ENCODE measurements at regions not wholly inside any gene's neighbourhood (a gene's known extent, or its start where the extent isn't known, plus 50 kb on each side); places are given as distances from the start of the nearest gene placed in this dataset.
"Not testable (repeated sequence)": the region's sequence is repeated elsewhere in the genome, so short reads cannot be mapped to it uniquely, and the experiment has no call there.

DNA sequence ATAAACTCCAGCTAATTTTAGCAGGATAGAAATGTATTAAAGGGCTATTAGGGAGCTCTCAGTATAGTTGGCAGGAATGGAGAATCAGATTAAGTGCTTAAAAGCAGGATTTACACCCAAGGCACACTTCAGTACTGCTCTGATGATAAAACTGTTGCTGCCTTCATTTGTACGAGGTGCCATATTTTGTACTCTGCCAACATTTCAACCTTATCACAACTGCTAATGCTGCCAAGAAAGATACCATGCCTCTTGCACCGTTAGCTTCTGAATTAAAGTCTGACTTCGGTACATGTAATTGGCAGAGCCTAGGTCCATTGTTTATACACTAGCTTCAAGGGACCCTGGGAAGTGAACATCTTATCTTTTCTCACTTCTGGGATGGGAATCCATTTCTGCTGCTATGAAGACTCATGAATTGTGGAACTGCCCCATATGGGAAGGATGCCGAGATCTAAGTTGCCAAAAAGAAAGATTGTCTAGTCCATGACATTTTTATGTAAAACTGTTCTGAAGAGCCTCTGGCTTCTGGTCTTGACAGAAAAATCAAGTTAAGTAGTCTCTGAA, 624.0 kb upstream of the IGFBP7 start:
- Histone ChIP-seq H3K4me3 (ENCODE audit: low read depth, low read length) (no peak overlapping the region), H3K27me3 (ENCODE audit: control insufficient read depth, insufficient read depth, low read length) (no peaks in the 10 kb centered on the region), H3K36me3 (ENCODE audit: control insufficient read depth, insufficient read depth, low read length) (no peaks in the 10 kb centered on the region), H3K9ac (ENCODE audit: low read depth, low read length) (no peak overlapping the region), H3K9me3 (ENCODE audit: control insufficient read depth, insufficient read depth, low read length) (no peaks in the 10 kb centered on the region), H3K4me1 (ENCODE audit: control insufficient read depth, insufficient read depth, low read length) (peaks cover 6% of the 10 kb centered on the region)

GRCh38 chr4:57729775-57730570, 619.8 kb upstream of the IGFBP7 start:
- H3K27me3 ChIP-seq (ENCODE audit: control insufficient read depth, insufficient read depth, low read length); H3K4me1 ChIP-seq (ENCODE audit: control insufficient read depth, insufficient read depth, low read length); H3K9ac ChIP-seq (ENCODE audit: low read depth, low read length); H3K36me3 ChIP-seq (ENCODE audit: control insufficient read depth, insufficient read depth, low read length); H3K4me3 ChIP-seq (ENCODE audit: low read depth, low read length); H3K9me3 ChIP-seq (ENCODE audit: control insufficient read depth, insufficient read depth, low read length): not testable (repeated sequence)

DNA sequence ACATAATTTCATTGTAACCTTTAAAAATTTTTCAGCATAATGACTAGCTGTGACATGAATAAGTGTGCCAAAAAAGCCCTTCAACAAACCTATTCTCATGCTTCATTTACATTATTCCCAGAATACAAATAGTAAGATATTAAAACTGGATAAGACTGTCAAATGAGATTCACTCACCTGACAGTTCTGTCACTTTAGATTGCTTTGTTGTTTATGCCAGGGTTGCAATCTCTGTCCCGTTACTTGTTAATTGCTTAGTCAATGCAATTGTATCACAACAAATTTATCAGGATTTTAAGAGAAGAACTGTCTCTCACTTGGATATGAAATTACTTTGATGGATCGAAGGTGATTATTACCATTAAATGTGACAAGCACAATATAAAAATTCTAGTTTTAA, 616.0 kb upstream of the IGFBP7 start:
- Histone ChIP-seq H3K4me1 (ENCODE audit: control insufficient read depth, insufficient read depth, low read length) (no peaks in the 10 kb centered on the region), H3K36me3 (ENCODE audit: control insufficient read depth, insufficient read depth, low read length) (no peaks in the 10 kb centered on the region), H3K27me3 (ENCODE audit: control insufficient read depth, insufficient read depth, low read length) (no peaks in the 10 kb centered on the region), H3K9me3 (ENCODE audit: control insufficient read depth, insufficient read depth, low read length) (no peaks in the 10 kb centered on the region), H3K4me3 (ENCODE audit: low read depth, low read length) (no peak overlapping the region), H3K9ac (ENCODE audit: low read depth, low read length) (no peak overlapping the region)

DNA sequence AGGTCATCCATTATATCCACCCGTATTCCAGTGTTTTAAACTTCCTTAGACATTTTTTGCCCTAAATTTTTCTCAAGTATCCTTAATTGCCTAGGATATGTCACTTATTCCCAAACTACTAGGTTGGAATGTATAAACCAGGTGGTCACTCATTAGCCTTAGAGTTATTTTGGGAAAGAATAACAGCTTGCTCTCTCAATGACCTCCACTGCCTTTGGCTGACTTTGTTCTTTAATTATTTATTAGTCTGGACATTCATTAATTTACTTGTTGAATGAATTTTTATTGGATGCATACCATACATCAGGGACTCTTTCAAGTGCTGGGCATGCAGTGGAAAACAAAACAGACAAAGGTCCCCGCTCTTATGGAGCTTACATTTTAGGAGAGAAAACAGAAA, 609.3 kb upstream of the IGFBP7 start:
- Histone ChIP-seq H3K4me1 (ENCODE audit: control insufficient read depth, insufficient read depth, low read length) (no peaks in the 10 kb centered on the region), H3K9ac (ENCODE audit: low read depth, low read length) (no peak overlapping the region), H3K4me3 (ENCODE audit: low read depth, low read length) (no peak overlapping the region), H3K9me3 (ENCODE audit: control insufficient read depth, insufficient read depth, low read length) (no peaks in the 10 kb centered on the region), H3K27me3 (ENCODE audit: control insufficient read depth, insufficient read depth, low read length) (no peaks in the 10 kb centered on the region), H3K36me3 (ENCODE audit: control insufficient read depth, insufficient read depth, low read length) (peaks cover 1% of the 10 kb centered on the region)

DNA sequence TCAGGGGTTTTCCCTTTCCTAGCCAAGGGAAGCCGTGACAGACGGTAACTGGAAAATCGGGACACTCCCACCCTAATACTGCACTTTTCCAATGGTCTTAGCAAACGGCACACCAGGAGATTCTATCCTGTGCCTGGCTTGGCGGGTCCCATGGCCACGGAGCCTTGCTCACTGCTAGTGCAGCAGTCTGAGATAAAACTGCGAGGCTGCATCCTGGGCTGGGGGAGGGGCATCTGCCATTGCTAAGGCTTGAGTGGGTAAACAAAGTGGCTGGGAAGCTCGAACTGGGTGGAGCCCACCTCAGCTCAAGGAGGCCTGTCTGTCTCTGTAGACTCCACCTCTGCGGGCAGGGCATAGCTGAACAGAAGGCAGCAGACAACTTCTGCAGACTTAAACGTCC, 604.1 kb upstream of the IGFBP7 start:
- H3K4me1 ChIP-seq (ENCODE audit: control insufficient read depth, insufficient read depth, low read length); H3K9ac ChIP-seq (ENCODE audit: low read depth, low read length); H3K9me3 ChIP-seq (ENCODE audit: control insufficient read depth, insufficient read depth, low read length); H3K4me3 ChIP-seq (ENCODE audit: low read depth, low read length); H3K27me3 ChIP-seq (ENCODE audit: control insufficient read depth, insufficient read depth, low read length); H3K36me3 ChIP-seq (ENCODE audit: control insufficient read depth, insufficient read depth, low read length): not testable (repeated sequence)

- Histone ChIP-seq H3K9ac (ENCODE audit: low read depth, low read length) (no peak overlapping the region), H3K36me3 (ENCODE audit: control insufficient read depth, insufficient read depth, low read length) (peaks cover 3% of the 10 kb centered on the region), H3K4me1 (ENCODE audit: control insufficient read depth, insufficient read depth, low read length) (no peaks in the 10 kb centered on the region), H3K9me3 (ENCODE audit: control insufficient read depth, insufficient read depth, low read length) (no peaks in the 10 kb centered on the region), H3K4me3 (ENCODE audit: low read depth, low read length) (no peak overlapping the region), H3K27me3 (ENCODE audit: control insufficient read depth, insufficient read depth, low read length) (no peaks in the 10 kb centered on the region)
Measured at GRCh38 chr4:57710053-57710452, 599.9 kb upstream of the IGFBP7 start.

GRCh38 chr4:57691370-57691769, 581.2 kb upstream of the IGFBP7 start:
- no peak overlapping the region for H3K4me3 ChIP-seq (ENCODE audit: low read depth, low read length)
- H3K4me1 ChIP-seq (ENCODE audit: control insufficient read depth, insufficient read depth, low read length): peaks cover 12% of the 10 kb centered on the region
- peaks cover 4% of the 10 kb centered on the region for H3K9me3 ChIP-seq (ENCODE audit: control insufficient read depth, insufficient read depth, low read length)
- H3K9ac ChIP-seq (ENCODE audit: low read depth, low read length): no peak overlapping the region
- H3K36me3 ChIP-seq (ENCODE audit: control insufficient read depth, insufficient read depth, low read length): no peaks in the 10 kb centered on the region
- H3K27me3 ChIP-seq (ENCODE audit: control insufficient read depth, insufficient read depth, low read length): no peaks in the 10 kb centered on the region

DNA sequence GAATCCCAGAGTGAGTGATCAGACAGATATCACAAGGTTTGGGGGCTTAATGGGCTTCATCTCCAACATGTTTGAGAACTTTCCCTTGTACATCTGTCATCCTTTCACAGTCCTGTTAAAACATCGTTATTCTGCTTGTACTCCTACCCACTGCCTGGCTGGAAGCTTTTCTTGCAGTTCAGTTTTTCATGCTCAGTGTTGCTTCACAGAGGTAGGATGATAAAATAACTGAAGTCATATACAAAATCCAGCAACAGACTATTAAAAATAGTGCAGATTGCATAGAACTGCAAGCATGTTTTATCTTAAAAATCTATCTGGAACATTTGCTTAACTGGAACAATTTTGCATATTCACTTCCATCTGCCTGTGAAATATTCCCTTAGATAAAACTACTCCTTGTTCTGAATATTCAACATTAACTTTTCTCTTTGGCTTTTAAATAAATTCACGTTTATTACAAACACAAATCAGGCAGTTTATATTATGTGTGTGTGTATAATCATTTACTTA, 579.6 kb upstream of the IGFBP7 start:
- H3K9me3 ChIP-seq (ENCODE audit: control insufficient read depth, insufficient read depth, low read length): peaks cover 4% of the 10 kb centered on the region
- H3K36me3 ChIP-seq (ENCODE audit: control insufficient read depth, insufficient read depth, low read length): no peaks in the 10 kb centered on the region
- no peaks in the 10 kb centered on the region for H3K27me3 ChIP-seq (ENCODE audit: control insufficient read depth, insufficient read depth, low read length)
- no peak overlapping the region for H3K4me3 ChIP-seq (ENCODE audit: low read depth, low read length)
- no peak overlapping the region for H3K9ac ChIP-seq (ENCODE audit: low read depth, low read length)
- peaks cover 3% of the 10 kb centered on the region for H3K4me1 ChIP-seq (ENCODE audit: control insufficient read depth, insufficient read depth, low read length)

GRCh38 chr4:57682275-57682674, 572.1 kb upstream of the IGFBP7 start:
- Histone ChIP-seq H3K4me3 (ENCODE audit: low read depth, low read length) (no peak overlapping the region), H3K36me3 (ENCODE audit: control insufficient read depth, insufficient read depth, low read length) (no peaks in the 10 kb centered on the region), H3K9ac (ENCODE audit: low read depth, low read length) (no peak overlapping the region), H3K9me3 (ENCODE audit: control insufficient read depth, insufficient read depth, low read length) (no peaks in the 10 kb centered on the region), H3K4me1 (ENCODE audit: control insufficient read depth, insufficient read depth, low read length) (peaks cover 3% of the 10 kb centered on the region), H3K27me3 (ENCODE audit: control insufficient read depth, insufficient read depth, low read length) (no peaks in the 10 kb centered on the region)

- Histone ChIP-seq H3K27me3 (ENCODE audit: control insufficient read depth, insufficient read depth, low read length) (no peaks in the 10 kb centered on the region), H3K9me3 (ENCODE audit: control insufficient read depth, insufficient read depth, low read length) (no peaks in the 10 kb centered on the region), H3K36me3 (ENCODE audit: control insufficient read depth, insufficient read depth, low read length) (no peaks in the 10 kb centered on the region), H3K4me1 (ENCODE audit: control insufficient read depth, insufficient read depth, low read length) (peaks cover 3% of the 10 kb centered on the region), H3K4me3 (ENCODE audit: low read depth, low read length) (no peak overlapping the region), H3K9ac (ENCODE audit: low read depth, low read length) (no peak overlapping the region)
Measured at GRCh38 chr4:57679969-57680368, 569.8 kb upstream of the IGFBP7 start.

- peaks cover 3% of the 10 kb centered on the region for H3K4me1 ChIP-seq (ENCODE audit: control insufficient read depth, insufficient read depth, low read length)
- H3K9ac ChIP-seq (ENCODE audit: low read depth, low read length): no peak overlapping the region
- no peaks in the 10 kb centered on the region for H3K9me3 ChIP-seq (ENCODE audit: control insufficient read depth, insufficient read depth, low read length)
- H3K4me3 ChIP-seq (ENCODE audit: low read depth, low read length): no peak overlapping the region
- no peaks in the 10 kb centered on the region for H3K36me3 ChIP-seq (ENCODE audit: control insufficient read depth, insufficient read depth, low read length)
- H3K27me3 ChIP-seq (ENCODE audit: control insufficient read depth, insufficient read depth, low read length): no peaks in the 10 kb centered on the region
Measured at GRCh38 chr4:57676394-57676793, 566.2 kb upstream of the IGFBP7 start.

- Histone ChIP-seq H3K36me3 (ENCODE audit: control insufficient read depth, insufficient read depth, low read length) (no peaks in the 10 kb centered on the region), H3K27me3 (ENCODE audit: control insufficient read depth, insufficient read depth, low read length) (no peaks in the 10 kb centered on the region), H3K4me1 (ENCODE audit: control insufficient read depth, insufficient read depth, low read length) (peaks cover 2% of the 10 kb centered on the region), H3K9ac (ENCODE audit: low read depth, low read length) (no peak overlapping the region), H3K4me3 (ENCODE audit: low read depth, low read length) (no peak overlapping the region), H3K9me3 (ENCODE audit: control insufficient read depth, insufficient read depth, low read length) (no peaks in the 10 kb centered on the region)
Measured at GRCh38 chr4:57672846-57673433, 562.8 kb upstream of the IGFBP7 start.

All from iPS-15b (cell line).